ENCODE measurements at regions not wholly inside any gene's neighbourhood (a gene's known extent, or its start where the extent isn't known, plus 50 kb on each side); places are given as distances from the start of the nearest gene placed in this dataset.

- peaks cover 2 to 3% (median 3%) of the 10 kb centered on the region in 3 donors for H3K9me3 ChIP-seq (ENCODE audit: control insufficient read depth in 3 of 3, low read length in 3 of 3)
- no peaks in the 10 kb centered on the region for H3K27me3 ChIP-seq (ENCODE audit: control insufficient read depth in 3 of 3, insufficient read depth in 3 of 3, low read length in 3 of 3)
Measured at GRCh38 chr18:51580580-51580979, 383.1 kb upstream of the MEX3C start.

GRCh38 chr18:51582551-51582950 is 385.1 kb upstream of the MEX3C start:
- no peaks in the 10 kb centered on the region for H3K4me1 ChIP-seq (ENCODE audit: control insufficient read depth in 3 of 3, insufficient read depth in 3 of 3, low read length in 3 of 3)
- H3K9me3 ChIP-seq (ENCODE audit: control insufficient read depth in 3 of 3, low read length in 3 of 3), result peaks cover 2 to 3% (median 3%) of the 10 kb centered on the region in 3 donors
- H3K27me3 ChIP-seq (ENCODE audit: control insufficient read depth in 3 of 3, insufficient read depth in 3 of 3, low read length in 3 of 3), result no peaks in the 10 kb centered on the region
- H3K27ac ChIP-seq (ENCODE audit: low read depth, low read length), result no peak overlapping the region
- no peak overlapping the region for H3K4me3 ChIP-seq (ENCODE audit: low read length in 3 of 3)
- no peaks in the 10 kb centered on the region for H3K36me3 ChIP-seq (ENCODE audit: control insufficient read depth in 3 of 3, insufficient read depth in 3 of 3, low read length in 3 of 3)
- no peak overlapping the region for H3K9ac ChIP-seq (ENCODE audit: low read depth in 1 of 3, low read length in 3 of 3)

More at GRCh38 chr18:51580580-51580979, 383.1 kb upstream of the MEX3C start:
- Histone ChIP-seq H3K36me3 (ENCODE audit: control insufficient read depth in 3 of 3, insufficient read depth in 3 of 3, low read length in 3 of 3) (no peaks in the 10 kb centered on the region), H3K27ac (ENCODE audit: low read depth, low read length) (no peak overlapping the region), H3K4me3 (ENCODE audit: low read length in 3 of 3) (no peak overlapping the region), H3K4me1 (ENCODE audit: control insufficient read depth in 3 of 3, insufficient read depth in 3 of 3, low read length in 3 of 3) (no peaks in the 10 kb centered on the region), H3K9ac (ENCODE audit: low read depth in 1 of 3, low read length in 3 of 3) (no peak overlapping the region)

- H3K4me1 ChIP-seq (ENCODE audit: control insufficient read depth in 3 of 3, insufficient read depth in 3 of 3, low read length in 3 of 3), result no peaks in the 10 kb centered on the region
- no peak overlapping the region for H3K9ac ChIP-seq (ENCODE audit: low read depth in 1 of 3, low read length in 3 of 3)
- no peaks in the 10 kb centered on the region for H3K9me3 ChIP-seq (ENCODE audit: control insufficient read depth in 3 of 3, low read length in 3 of 3)
- H3K27ac ChIP-seq (ENCODE audit: low read depth, low read length), result no peak overlapping the region
- no peaks in the 10 kb centered on the region for H3K36me3 ChIP-seq (ENCODE audit: control insufficient read depth in 3 of 3, insufficient read depth in 3 of 3, low read length in 3 of 3)
- peaks cover 0 to 2% (median 0%) of the 10 kb centered on the region in 3 donors for H3K27me3 ChIP-seq (ENCODE audit: control insufficient read depth in 3 of 3, insufficient read depth in 3 of 3, low read length in 3 of 3)
- no peak overlapping the region for H3K4me3 ChIP-seq (ENCODE audit: low read length in 3 of 3)
Measured at GRCh38 chr18:51588616-51589015, 391.1 kb upstream of the MEX3C start.

GRCh38 chr18:51593931-51594330 is 396.4 kb upstream of the MEX3C start:
- H3K27ac ChIP-seq (ENCODE audit: low read depth, low read length), result no peak overlapping the region
- H3K9ac ChIP-seq (ENCODE audit: low read depth in 1 of 3, low read length in 3 of 3), result no peak overlapping the region
- peaks cover 0 to 2% (median 0%) of the 10 kb centered on the region in 3 donors for H3K27me3 ChIP-seq (ENCODE audit: control insufficient read depth in 3 of 3, insufficient read depth in 3 of 3, low read length in 3 of 3)
- no peak overlapping the region for H3K4me3 ChIP-seq (ENCODE audit: low read length in 3 of 3)
- no peaks in the 10 kb centered on the region for H3K36me3 ChIP-seq (ENCODE audit: control insufficient read depth in 3 of 3, insufficient read depth in 3 of 3, low read length in 3 of 3)
- peaks cover 0 to 8% (median 7%) of the 10 kb centered on the region in 3 donors for H3K9me3 ChIP-seq (ENCODE audit: control insufficient read depth in 3 of 3, low read length in 3 of 3)
- no peaks in the 10 kb centered on the region for H3K4me1 ChIP-seq (ENCODE audit: control insufficient read depth in 3 of 3, insufficient read depth in 3 of 3, low read length in 3 of 3)

GRCh38 chr18:51603111-51603510 is 405.6 kb upstream of the MEX3C start:
- Histone ChIP-seq H3K36me3 (ENCODE audit: control insufficient read depth in 3 of 3, insufficient read depth in 3 of 3, low read length in 3 of 3) (no peaks in the 10 kb centered on the region), H3K4me3 (ENCODE audit: low read length in 3 of 3) (no peak overlapping the region), H3K9me3 (ENCODE audit: control insufficient read depth in 3 of 3, low read length in 3 of 3) (peaks cover 0 to 3% (median 0%) of the 10 kb centered on the region in 3 donors), H3K4me1 (ENCODE audit: control insufficient read depth in 3 of 3, insufficient read depth in 3 of 3, low read length in 3 of 3) (no peaks in the 10 kb centered on the region), H3K9ac (ENCODE audit: low read depth in 1 of 3, low read length in 3 of 3) (no peak overlapping the region), H3K27ac (ENCODE audit: low read depth, low read length) (no peak overlapping the region), H3K27me3 (ENCODE audit: control insufficient read depth in 3 of 3, insufficient read depth in 3 of 3, low read length in 3 of 3) (no peaks in the 10 kb centered on the region)

- peaks cover 0 to 3% (median 0%) of the 10 kb centered on the region in 3 donors for H3K9me3 ChIP-seq (ENCODE audit: control insufficient read depth in 3 of 3, low read length in 3 of 3)
- H3K4me3 ChIP-seq (ENCODE audit: low read length in 3 of 3), result no peak overlapping the region
- H3K27me3 ChIP-seq (ENCODE audit: control insufficient read depth in 3 of 3, insufficient read depth in 3 of 3, low read length in 3 of 3), result no peaks in the 10 kb centered on the region
- no peak overlapping the region for H3K9ac ChIP-seq (ENCODE audit: low read depth in 1 of 3, low read length in 3 of 3)
- H3K4me1 ChIP-seq (ENCODE audit: control insufficient read depth in 3 of 3, insufficient read depth in 3 of 3, low read length in 3 of 3), result no peaks in the 10 kb centered on the region
- H3K27ac ChIP-seq (ENCODE audit: low read depth, low read length), result no peak overlapping the region
- H3K36me3 ChIP-seq (ENCODE audit: control insufficient read depth in 3 of 3, insufficient read depth in 3 of 3, low read length in 3 of 3), result no peaks in the 10 kb centered on the region
Measured at GRCh38 chr18:51603551-51603950, 406.1 kb upstream of the MEX3C start.

GRCh38 chr18:51610481-51610880 is 413.0 kb upstream of the MEX3C start:
- no peaks in the 10 kb centered on the region for H3K9me3 ChIP-seq (ENCODE audit: control insufficient read depth in 3 of 3, low read length in 3 of 3)
- no peak overlapping the region for H3K9ac ChIP-seq (ENCODE audit: low read depth in 1 of 3, low read length in 3 of 3)
- no peak overlapping the region for H3K4me3 ChIP-seq (ENCODE audit: low read length in 3 of 3)
- H3K4me1 ChIP-seq (ENCODE audit: control insufficient read depth in 3 of 3, insufficient read depth in 3 of 3, low read length in 3 of 3), result no peaks in the 10 kb centered on the region
- no peak overlapping the region for H3K27ac ChIP-seq (ENCODE audit: low read depth, low read length)
- H3K27me3 ChIP-seq (ENCODE audit: control insufficient read depth in 3 of 3, insufficient read depth in 3 of 3, low read length in 3 of 3), result peaks cover 0 to 2% (median 0%) of the 10 kb centered on the region in 3 donors
- no peaks in the 10 kb centered on the region for H3K36me3 ChIP-seq (ENCODE audit: control insufficient read depth in 3 of 3, insufficient read depth in 3 of 3, low read length in 3 of 3)

GRCh38 chr18:51611326-51611725 is 413.8 kb upstream of the MEX3C start:
- Histone ChIP-seq H3K27ac (ENCODE audit: low read depth, low read length) (no peak overlapping the region), H3K4me3 (ENCODE audit: low read length in 3 of 3) (no peak overlapping the region), H3K27me3 (ENCODE audit: control insufficient read depth in 3 of 3, insufficient read depth in 3 of 3, low read length in 3 of 3) (peaks cover 0 to 2% (median 0%) of the 10 kb centered on the region in 3 donors), H3K9me3 (ENCODE audit: control insufficient read depth in 3 of 3, low read length in 3 of 3) (no peaks in the 10 kb centered on the region), H3K9ac (ENCODE audit: low read depth in 1 of 3, low read length in 3 of 3) (no peak overlapping the region), H3K36me3 (ENCODE audit: control insufficient read depth in 3 of 3, insufficient read depth in 3 of 3, low read length in 3 of 3) (no peaks in the 10 kb centered on the region), H3K4me1 (ENCODE audit: control insufficient read depth in 3 of 3, insufficient read depth in 3 of 3, low read length in 3 of 3) (no peaks in the 10 kb centered on the region)

- no peak overlapping the region for H3K27ac ChIP-seq (ENCODE audit: low read depth, low read length)
- H3K27me3 ChIP-seq (ENCODE audit: control insufficient read depth in 3 of 3, insufficient read depth in 3 of 3, low read length in 3 of 3), result peaks cover 0 to 2% (median 0%) of the 10 kb centered on the region in 3 donors
- no peak overlapping the region for H3K4me3 ChIP-seq (ENCODE audit: low read length in 3 of 3)
- no peaks in the 10 kb centered on the region for H3K9me3 ChIP-seq (ENCODE audit: control insufficient read depth in 3 of 3, low read length in 3 of 3)
- no peaks in the 10 kb centered on the region for H3K36me3 ChIP-seq (ENCODE audit: control insufficient read depth in 3 of 3, insufficient read depth in 3 of 3, low read length in 3 of 3)
- no peaks in the 10 kb centered on the region for H3K4me1 ChIP-seq (ENCODE audit: control insufficient read depth in 3 of 3, insufficient read depth in 3 of 3, low read length in 3 of 3)
- H3K9ac ChIP-seq (ENCODE audit: low read depth in 1 of 3, low read length in 3 of 3), result no peak overlapping the region
Measured at GRCh38 chr18:51614033-51614432, 416.6 kb upstream of the MEX3C start.

GRCh38 chr18:51614967-51615571 is 417.6 kb upstream of the MEX3C start:
- H3K9me3 ChIP-seq (ENCODE audit: control insufficient read depth in 3 of 3, low read length in 3 of 3), result no peaks in the 10 kb centered on the region
- no peaks in the 10 kb centered on the region for H3K4me1 ChIP-seq (ENCODE audit: control insufficient read depth in 3 of 3, insufficient read depth in 3 of 3, low read length in 3 of 3)
- H3K27me3 ChIP-seq (ENCODE audit: control insufficient read depth in 3 of 3, insufficient read depth in 3 of 3, low read length in 3 of 3), result peaks cover 0 to 2% (median 0%) of the 10 kb centered on the region in 3 donors

More at GRCh38 chr18:51614967-51615571, 417.6 kb upstream of the MEX3C start:
- H3K36me3 ChIP-seq (ENCODE audit: control insufficient read depth in 3 of 3, insufficient read depth in 3 of 3, low read length in 3 of 3), result no peaks in the 10 kb centered on the region
- H3K4me3 ChIP-seq (ENCODE audit: low read length in 3 of 3), result no peak overlapping the region
- H3K9ac ChIP-seq (ENCODE audit: low read depth in 1 of 3, low read length in 3 of 3), result no peak overlapping the region
- no peak overlapping the region for H3K27ac ChIP-seq (ENCODE audit: low read depth, low read length)
